ENCODE measurements at regions not wholly inside any gene's neighbourhood (a gene's known extent, or its start where the extent isn't known, plus 50 kb on each side); places are given as distances from the start of the nearest gene placed in this dataset.

- no peak for TF ChIP-seq CTCF (IDR thresholded peaks at IDR 0.05)
- TF ChIP-seq POLR2A (IDR thresholded peaks at IDR 0.05) = no peak
These were observed 298.0 kb upstream of the RBMS3 start for GRCh38 chr3:28982906-28983305.

Data from lower leg skin (tissue), 3 donors.